LNCaP clone FGC (cell line): ENCODE measurements at regions not wholly inside any gene's neighbourhood (a gene's known extent, or its start where the extent isn't known, plus 50 kb on each side); places are given as distances from the start of the nearest gene placed in this dataset.

Experiments used
- DNase-seq: peaks from one replicate; pipeline ENCODE4 v3.0.0-alpha.2; 2011; ENCODE audit warnings: low read depth
- H3K4me3 ChIP-seq: 2 replicates; pipeline ENCODE4 v1.5.1; 2011; ENCODE audit warnings: mild to moderate bottlenecking, low read depth, low read length, control low read depth
- TF ChIP-seq, protein P1 (sequence below): IDR thresholded peaks from 2 replicates; pipeline ENCODE4 v1.5.1; 2012; ENCODE audit warnings: mild to moderate bottlenecking; ENCODE audit not compliant: control insufficient read depth, insufficient read depth; ENCODE audit errors: extremely low read depth

DNA sequence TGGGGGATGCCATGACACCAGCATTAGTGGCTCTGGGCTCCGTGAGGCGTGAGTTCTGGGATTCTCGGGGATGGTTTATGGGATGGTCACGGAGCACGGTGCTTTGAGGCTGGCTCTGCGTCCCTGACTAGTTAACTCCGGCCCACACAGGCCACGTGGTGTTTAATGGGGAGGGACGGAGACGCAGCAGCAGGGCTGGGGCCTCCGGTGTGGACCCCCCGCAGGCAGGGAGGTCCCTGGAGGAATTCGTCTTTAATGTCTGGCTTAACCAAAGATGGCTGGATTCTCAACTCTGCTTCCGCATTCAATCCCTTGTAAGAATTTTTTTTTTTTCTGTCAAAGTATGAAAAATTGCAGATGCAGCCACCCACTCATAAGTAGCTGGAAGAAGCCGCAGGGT, 86.4 kb upstream of the RFLNA start:
- H3K4me3 ChIP-seq = no peak overlapping the region
- TF ChIP-seq, protein P1, sequence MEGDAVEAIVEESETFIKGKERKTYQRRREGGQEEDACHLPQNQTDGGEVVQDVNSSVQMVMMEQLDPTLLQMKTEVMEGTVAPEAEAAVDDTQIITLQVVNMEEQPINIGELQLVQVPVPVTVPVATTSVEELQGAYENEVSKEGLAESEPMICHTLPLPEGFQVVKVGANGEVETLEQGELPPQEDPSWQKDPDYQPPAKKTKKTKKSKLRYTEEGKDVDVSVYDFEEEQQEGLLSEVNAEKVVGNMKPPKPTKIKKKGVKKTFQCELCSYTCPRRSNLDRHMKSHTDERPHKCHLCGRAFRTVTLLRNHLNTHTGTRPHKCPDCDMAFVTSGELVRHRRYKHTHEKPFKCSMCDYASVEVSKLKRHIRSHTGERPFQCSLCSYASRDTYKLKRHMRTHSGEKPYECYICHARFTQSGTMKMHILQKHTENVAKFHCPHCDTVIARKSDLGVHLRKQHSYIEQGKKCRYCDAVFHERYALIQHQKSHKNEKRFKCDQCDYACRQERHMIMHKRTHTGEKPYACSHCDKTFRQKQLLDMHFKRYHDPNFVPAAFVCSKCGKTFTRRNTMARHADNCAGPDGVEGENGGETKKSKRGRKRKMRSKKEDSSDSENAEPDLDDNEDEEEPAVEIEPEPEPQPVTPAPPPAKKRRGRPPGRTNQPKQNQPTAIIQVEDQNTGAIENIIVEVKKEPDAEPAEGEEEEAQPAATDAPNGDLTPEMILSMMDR = no peak
- no peak for DNase-seq

DNA sequence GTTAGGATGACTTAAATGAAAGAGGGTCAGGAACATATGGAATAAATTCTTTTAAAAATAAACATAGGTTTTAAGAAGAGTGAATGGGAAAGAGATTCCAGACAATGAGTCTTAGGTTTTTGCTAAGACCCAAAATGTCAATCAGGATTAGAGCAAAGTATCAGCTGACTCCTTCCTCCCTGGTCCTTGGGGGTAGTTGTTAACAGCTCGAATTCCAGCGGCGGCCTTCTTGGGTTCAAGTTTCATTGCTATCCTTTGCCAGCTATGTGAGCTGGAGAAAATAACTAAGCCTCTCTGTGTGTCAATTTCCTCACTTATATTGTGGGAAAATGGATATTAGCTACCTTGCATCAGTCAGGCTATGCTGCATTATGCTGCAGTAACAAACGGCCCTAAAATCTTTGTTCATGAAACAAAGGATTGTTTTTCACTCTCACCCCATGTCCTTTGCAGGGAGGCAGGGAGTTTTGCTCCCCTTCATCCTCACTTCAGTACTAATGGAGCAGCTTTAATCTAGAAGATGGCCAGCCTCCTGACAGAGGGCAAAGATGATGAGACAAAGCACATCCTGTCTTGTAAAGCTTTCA, 83.8 kb upstream of the RFLNA start:
- no peak overlapping the region for H3K4me3 ChIP-seq
- no peak for DNase-seq
- TF ChIP-seq, protein P1 = no peak

DNA sequence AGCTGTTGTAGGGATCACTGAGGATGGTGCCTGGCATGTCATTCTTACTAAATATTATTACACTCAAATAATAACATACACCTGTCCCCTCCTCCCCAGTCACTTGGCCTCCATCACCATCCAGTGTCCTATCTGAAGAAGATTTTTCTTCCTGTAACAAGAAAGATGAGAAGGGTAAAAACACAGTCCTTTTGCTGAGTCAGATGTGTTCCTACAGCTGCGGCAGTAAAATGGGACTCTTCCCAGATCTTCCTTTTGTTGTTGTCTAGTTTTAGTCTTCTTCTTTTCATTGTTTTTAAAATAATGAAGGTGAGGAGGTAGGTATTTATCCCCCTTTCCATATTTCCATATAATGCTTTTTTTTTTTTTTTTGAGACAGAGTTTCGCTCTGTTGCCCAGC, 83.1 kb upstream of the RFLNA start:
- DNase-seq = no peak
- no peak overlapping the region for H3K4me3 ChIP-seq
- TF ChIP-seq, protein P1 = no peak

DNA sequence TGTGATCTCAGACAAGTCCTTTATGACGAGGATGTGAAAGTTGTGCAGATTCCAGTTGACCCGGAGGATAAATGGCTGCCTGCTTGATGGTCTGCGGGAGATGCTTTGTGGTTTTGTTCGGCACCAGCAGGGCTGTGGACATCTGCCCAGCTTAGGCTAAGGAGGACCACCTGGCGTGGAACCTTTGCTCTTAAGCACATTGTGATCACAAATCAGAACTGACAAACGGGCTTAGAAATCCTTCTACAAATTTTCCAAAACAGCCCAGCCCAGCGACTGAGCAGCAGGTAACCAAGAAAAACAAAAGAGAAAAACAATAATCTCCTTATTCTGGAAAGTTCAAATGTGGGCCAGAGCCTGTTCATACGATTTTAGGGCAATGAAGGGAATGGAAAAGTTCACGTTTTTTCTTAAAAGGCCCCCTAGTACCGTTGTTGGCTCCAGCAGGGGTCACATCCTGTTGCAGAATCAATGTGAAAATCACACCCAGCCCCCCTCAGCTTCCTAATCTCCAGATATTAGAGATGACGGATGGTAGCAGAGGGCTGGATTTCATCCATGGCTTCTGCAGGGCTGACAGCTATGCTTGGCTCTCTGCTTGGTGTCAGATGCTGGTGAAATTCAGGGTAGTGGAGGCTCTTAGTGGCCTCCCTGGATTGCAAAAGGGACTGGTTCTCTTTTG, 81.1 kb upstream of the RFLNA start:
- H3K4me3 ChIP-seq = no peak overlapping the region
- TF ChIP-seq, protein P1 = no peak
- no peak for DNase-seq

DNA sequence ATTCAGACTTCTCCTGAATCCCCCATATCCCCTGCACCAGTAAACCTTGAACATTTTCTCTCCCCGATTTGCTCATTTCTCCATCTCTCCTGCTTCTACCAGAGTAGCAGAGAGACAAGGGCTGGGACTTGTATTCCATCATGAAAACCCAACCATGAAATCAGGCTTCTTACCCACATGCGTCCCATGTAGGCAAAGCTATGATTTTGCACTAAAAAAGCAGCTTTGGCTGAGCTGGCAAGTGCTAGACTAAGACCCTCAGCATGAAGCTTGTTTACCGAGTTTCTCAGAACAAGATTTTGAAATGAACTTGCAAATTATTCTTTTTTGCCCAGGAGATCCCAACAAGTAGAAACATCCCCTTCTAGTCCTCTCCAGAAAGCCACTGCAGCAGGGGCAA, 80.3 kb upstream of the RFLNA start:
- TF ChIP-seq, protein P1 = no peak
- DNase-seq = no peak
- H3K4me3 ChIP-seq = no peak overlapping the region

DNA sequence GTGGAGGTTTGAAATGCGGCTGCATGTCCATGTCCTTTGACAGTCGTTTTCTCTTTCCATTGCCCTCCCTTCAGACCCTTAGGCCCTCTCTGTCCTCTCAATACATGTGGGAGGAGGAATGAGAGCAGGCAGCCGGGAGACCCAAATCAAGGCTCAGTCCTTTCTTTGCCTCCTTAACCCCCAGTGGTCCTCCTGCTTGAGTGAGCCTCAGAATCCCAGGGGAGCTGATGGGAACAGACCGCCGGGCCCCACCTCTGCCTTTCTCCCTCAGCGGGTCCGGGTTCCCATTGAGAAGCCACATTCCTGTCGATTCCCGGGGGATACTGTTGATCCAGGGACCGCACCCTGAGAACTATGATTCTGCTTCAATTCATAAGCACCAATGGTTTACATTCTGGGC, 77.9 kb upstream of the RFLNA start:
- no peak for DNase-seq
- H3K4me3 ChIP-seq = no peak overlapping the region
- TF ChIP-seq, protein P1 = no peak
